G401.6 (cell line): ENCODE measurements at regions not wholly inside any gene's neighbourhood (a gene's known extent, or its start where the extent isn't known, plus 50 kb on each side); places are given as distances from the start of the nearest gene placed in this dataset.
"Not testable (repeated sequence)": the region's sequence is repeated elsewhere in the genome, so short reads cannot be mapped to it uniquely, and the experiment has no call there.

ENCODE experiments used
- FAIRE-seq: peaks from 2 replicates; lab custom pipeline; 2012; peaks lifted over from hg19 to GRCh38; lab: Jason Lieb, UNC

DNA sequence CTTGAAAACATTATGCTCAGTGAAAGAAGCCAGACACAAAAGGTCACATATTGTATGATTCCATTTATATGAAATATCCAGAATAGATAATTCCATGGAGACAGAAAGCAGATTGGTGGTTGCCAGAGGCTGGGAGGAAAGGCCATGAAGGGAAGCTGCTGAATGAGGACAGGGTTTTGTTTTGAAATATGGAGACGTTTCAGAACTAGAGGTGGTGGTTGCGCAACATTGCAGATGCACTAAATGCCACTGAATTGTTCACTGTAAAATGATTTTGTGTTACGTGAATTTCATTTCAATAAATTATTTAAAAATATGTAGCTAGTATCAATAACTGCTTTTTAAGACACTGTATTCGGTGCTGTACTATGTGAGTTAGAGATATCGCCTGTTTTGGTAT lies 101.7 kb upstream of the ZNF236 start:
- no peak for FAIRE-seq

DNA sequence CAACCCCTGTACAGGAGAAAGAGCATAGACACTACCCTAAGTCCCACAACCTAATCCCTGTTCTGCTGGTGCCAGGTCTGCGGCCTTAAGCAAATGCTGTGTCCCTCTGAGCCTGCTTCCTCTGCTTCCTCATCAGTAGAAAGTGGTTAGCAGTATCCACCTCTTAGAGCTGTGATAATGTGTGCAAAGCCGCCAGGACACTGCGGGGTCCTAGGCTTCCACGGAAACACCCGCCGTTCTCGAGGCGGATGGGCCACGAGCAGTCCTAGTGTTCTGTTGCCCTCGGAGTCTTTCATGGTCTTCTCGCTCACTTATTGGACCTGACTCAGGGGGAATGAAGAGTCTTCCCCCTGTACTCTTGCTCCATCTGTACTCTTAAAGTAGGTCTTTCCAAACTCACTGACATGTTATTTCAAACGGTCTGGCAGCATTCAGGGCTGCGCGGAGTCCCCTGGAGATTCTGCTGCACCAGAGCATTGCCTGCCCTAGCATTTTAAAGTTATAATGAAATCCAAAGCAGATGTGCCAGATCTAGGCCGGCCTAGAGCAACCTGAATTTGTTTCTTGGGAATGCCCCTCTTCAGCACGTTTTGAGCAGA lies 107.2 kb upstream of the ZNF236 start:
- no peak for FAIRE-seq

DNA sequence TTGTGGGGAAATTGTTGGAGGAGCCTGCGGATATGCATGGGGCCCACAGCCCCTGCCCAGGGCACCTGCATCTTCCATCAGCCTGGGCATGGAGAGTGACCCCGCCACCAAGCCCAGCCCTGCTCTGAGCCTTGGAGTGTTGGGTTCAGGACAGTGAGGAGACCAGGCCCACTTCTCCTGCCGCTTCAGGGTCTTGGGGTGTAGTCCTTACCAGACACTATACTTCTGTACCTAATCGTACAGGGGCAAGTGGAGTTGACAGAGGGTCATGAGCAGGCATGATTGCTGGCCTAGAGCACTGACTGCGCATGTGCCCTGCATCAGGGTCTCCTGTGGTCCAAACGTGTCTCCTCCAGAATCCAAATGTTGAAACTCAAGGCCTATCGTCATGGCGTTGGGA lies 108.9 kb upstream of the ZNF236 start:
- no peak for FAIRE-seq

DNA sequence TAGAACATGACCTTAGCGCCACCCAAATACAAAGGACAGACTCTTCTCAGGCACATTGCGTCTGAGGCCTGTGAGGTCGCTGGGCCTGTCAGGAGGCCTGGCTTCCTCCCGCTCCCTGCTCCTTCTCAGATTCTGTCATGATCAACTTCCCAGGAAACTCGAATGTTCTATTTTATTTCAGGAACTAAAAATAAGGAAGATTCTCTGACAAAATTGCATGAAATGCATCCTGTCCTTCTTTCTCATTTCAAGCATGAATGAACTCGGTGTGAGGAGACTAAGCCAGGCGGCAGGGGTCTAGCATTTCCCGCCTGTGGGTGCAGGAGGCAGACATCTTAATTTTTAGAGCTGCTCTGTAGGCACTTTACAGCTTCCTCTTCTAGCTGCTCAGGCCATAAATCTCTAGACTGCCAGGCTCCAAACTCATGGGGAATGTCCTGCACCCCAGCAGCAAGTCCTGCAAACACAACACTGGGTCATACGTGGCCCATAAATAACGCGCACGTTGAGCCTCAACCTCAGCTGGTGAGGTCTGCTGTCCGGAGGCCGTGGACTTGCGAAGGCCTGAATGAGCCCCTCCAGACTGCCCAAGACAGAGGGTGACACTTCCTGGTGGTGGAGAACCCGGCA lies 109.7 kb upstream of the ZNF236 start:
- no peak for FAIRE-seq

DNA sequence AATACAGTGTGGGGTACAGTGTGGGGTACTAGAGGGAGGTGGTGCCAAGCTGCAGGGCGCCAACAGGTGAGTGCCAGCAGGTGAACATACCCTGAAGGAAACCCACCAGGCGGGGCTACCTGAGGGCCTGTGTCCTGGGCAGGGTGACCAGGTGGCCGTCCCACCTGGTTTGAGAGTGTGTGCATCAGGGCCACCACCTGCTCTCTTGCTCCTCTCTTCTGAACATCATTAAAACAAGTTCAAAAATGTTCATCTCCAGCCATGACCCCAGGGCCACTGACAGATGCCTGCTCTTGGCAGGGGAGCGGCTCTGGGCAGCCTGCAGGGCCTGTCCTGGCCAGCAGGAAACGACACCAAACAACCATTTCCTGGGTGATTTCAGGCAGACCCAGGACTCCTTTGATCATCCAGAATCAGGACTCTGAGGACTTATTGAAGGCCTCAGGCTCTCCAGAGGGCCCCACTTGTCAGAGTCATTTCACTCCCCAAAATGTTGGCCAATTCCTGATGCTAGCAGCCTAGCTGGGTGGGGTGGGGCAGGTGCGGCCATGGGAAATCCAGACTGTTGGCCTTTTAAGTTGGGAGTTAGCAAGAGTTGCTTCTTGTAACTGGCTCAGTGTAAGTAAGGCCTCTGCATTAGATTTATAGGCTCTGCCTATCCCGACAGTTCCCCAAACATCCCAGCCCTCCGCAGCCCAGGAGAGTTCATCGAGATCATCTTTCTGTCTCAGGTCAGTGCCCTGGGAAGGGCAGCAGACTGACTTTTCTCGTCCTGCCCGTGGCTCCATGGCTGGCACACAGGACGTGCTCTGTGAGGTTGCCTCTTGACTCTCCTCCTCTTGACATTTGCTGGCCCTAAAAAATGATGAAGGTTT lies 111.5 kb upstream of the ZNF236 start:
- FAIRE-seq, result no peak

DNA sequence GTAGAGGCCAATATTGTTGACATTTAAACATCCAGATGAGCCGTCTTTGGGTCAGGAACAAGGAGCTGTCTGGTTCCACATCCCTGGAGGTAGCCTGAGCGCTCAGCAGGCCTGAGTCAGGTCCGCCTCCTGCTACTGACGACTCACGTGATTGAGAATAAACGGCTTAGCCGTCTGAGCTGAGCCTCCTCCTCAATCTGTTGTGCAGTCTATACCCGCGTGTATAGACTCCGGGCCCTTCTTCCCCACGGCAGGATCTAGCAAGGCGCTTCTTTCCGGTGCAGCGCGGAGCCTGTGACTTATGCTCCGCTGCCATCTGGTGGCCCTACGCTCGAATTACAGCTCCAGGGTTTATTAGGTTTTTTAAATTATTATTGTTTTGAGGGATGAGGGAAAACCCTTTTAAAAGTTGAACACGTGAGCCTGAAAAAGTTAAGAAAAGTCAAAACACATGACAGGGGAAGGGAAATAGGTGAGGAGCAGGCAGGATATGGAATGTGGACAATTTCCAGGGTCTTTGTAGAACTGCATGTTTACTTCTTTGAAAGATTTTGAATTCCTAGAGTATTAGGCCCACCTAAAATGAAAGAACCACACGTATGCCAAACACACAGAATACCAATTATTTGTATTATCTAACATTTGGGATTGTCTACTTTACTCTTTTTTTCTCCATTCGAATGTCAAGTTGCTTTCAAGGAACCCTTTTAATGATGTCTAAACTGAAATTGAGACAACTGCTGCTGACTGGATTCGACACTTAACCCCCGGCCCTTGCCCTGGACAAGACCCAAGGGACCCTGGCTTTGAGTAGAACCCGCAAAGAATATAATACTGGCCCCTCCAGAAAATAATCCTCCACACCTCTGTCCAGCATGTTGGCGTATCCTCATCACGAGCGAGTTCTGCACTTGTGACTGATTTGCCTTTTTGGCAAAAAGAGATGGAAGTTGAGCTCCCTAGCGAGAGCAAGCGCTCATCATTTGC lies 112.4 kb upstream of the ZNF236 start:
- FAIRE-seq, result peak; percentile 46

DNA sequence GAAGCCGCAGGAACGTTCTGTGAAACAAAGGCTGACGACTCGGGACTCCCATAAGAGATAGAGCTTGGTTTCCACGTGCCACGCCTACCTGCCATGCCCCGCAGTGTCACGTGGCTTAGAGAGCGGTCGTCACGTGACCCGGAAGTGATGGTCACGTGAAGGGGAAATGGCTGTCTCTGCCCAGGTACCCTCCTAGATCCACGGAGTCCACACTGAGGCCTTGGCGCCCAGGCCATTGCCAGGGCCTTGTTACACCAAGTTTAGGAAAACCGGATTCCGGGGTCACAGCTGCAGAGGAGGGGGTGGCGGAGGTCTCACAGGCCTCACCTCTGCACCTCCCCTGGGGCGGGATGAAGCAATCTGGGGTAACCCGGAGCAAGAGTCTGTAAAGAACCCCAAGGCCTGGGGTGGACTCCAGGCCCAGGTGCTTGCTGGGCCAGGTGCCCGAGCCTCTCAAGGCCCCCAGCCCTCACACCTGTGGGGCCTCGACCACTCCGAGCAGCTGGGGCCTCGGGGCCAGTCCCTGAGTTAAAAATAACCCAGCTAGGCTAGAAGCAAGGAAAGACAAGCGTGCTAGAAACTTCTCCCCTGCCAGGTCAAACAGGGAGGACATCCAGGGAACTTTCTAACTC lies 113.5 kb upstream of the ZNF236 start:
- FAIRE-seq, result no peak

DNA sequence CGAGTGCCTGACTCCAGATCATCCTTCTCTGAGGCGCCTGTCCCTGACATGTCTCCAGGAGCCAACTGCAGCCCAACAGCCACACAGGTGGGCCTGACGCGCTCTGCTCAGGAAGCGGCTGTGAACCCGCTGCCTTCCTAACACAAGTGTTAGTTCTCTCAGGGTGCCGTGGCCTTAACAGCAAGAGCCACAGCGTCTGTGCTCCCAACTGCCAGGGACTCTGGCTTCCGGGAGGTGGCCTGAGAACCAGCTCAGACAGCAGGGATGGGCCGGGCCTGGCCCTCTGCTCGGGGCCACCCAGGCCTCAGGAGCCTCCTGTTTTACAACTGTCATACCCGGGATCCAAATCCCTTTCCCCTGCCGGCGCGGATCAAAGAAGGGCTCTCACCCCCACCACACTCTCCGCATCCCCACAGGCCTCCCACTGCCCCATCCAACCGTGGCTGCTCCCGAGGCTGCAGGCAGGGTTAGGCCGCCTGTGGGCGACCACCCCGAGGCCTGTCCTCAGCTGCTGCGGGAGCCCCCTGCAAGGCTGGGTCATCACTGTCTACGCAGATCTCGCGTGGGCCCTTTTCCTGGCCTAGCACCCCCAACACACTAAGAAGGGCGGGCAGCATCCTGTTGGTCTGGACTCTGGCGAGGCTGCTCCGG lies 114.2 kb upstream of the ZNF236 start:
- FAIRE-seq, result no peak

DNA sequence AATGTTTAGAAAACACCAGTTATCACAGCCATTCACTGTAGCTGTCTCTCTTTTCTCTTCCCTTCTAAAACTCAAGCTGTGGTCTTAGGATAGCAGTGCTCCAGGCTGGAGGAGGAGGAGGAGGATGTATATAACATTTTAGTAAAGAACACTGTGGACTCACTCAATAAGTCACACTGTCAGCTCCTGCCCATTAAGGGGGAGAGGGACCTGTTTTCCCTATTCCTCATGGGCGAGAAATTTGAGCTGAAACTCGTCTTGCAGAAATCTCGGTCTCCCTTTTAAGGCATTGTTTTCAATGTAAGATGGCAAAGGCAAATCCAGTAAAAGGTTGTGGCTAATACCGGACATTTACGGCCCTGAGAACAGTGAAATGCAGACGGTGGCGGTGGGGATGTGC lies 114.8 kb upstream of the ZNF236 start:
- FAIRE-seq, result no peak

DNA sequence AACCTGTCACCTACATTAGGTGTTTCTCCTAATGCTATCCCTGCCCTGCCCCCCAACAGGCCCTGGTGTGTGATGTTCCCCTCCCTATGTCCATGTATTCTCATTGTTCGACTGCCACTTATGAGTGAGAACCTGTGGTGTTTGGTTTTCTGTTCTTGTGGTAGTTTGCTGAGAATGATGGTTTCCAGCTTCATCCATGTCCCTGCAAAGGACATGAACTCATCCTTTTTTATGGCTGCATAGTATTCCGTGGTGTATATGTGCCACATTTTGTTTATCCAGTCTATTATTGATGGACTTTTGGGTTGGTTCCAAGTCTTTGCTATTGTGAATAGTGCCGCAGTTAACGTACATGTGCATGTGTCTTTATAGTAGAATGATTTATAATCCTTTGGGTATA lies 117.8 kb upstream of the ZNF236 start:
- FAIRE-seq, result not testable (repeated sequence)

DNA sequence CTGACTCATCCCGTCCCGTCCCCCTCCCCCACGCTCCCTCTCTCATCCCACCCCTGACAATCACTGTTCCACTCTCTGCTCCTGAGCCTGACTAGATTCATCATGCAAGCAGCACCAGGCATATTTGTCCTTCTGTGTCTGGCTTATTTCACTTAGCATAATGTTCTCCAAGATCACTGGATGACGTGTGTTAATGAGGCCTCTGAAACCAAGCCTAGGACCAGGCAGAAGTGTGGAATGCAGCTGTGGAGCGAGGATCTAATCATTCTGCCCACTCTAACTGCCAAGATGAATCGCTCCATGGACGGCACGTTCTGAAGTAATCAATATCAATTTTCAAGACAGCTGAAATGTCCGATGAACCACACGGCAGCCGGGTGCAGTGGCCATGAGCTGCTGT lies 122.4 kb upstream of the ZNF236 start:
- no peak for FAIRE-seq

DNA sequence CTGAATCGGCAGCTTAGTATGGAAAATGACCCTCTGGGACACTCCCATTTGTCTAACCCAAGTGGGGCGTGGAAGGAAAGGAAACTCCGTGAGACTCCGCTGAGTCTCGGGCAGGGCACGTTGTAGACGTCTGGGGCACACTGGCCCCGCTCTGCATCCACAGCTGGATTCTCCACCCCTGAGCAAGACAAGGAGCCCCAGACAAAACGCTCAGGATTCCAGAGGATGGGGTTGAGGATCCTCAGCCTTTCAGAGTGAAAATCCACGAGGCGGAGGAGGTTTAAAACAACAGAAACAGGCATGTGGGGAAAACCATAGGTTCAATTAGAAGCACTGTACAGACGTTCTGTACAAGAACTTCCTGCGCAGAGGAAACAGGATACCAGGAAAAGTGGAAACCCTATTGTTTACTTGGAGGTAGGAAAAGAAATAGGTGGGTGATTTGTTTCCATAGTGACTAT lies 124.9 kb upstream of the ZNF236 start:
- no peak for FAIRE-seq

DNA sequence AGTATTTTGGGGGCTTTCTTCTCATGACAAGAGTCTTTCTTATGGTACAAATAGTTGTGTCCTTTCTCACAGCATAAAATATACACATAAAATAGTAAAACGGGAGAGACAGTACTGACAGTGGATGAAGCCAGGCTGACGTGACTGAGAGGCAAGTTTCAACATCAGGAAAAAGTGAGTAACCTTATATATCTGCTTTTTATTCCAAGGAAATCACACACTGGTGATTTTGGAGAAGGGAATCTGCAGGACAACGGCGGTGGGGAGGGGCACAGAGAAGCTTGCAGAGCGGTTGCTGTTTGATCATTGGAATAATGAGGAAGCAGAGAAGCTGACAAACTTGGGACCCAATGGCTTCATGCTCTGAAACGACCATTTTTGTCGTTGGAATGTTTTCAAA lies 130.6 kb upstream of the ZNF236 start:
- no peak for FAIRE-seq

DNA sequence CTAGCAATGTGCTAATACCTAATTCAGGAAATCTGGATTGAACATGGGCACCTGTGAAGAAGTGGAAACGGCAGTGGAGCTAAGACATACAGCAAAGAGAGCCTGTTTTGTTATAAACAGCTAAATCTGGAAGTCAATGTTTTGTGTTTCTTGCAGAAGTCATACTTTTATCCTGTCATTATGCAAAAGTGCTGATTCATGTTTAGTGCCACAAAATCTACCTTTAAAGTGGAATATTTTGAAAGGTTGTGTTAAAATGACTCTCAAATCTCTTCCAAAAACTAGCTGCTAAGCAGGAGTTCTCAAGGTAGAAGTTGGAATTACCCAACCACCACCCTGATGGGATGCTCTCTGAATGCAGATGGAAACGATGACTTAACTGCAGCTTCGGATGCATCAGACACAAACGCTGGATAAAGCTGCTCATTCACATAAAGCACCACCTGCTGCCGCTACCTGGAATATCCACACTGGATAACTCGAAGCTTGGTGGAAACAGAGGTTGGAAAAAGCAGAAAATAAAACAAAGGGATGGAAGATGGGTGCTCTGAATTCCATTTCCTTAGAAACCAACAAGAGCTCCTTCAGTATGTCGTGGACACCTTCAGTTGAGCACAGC lies 132.6 kb upstream of the ZNF236 start:
- no peak for FAIRE-seq

DNA sequence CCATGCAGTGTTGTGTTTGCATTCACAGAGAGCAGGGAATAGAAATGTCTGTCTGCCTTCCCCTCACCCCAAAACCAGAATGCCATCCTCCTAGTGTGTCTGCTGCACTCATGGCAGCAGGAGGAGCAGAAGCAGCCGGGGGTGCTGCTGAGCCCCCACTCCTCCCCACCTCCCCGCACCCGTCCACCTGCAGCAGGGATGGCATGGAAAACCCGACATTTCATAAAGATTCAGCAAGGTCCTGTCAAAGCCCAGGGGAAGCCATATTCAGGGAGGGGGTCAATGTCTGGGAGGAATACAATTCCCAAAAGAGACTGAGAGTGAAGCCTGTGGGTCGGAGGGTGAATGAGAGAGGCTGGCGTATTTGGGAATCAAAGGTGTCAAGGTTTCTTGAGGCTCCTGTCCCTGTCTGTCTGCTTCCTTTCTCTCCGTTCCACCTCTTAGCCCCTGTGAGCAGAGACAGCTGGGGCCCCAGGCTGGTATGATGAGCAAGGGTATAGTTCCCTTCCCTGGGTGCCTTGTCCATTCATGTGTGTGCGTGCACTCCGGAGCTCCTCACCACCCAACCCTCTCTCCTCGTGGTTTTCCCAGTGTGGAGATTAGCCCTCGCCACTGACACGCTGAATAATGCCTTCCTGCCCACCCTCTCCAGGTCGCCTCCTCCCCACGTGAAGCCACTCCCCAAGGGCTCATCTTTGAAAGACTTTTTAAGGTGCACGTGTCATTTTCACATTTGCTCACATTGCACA lies 133.5 kb upstream of the ZNF236 start:
- no peak for FAIRE-seq

DNA sequence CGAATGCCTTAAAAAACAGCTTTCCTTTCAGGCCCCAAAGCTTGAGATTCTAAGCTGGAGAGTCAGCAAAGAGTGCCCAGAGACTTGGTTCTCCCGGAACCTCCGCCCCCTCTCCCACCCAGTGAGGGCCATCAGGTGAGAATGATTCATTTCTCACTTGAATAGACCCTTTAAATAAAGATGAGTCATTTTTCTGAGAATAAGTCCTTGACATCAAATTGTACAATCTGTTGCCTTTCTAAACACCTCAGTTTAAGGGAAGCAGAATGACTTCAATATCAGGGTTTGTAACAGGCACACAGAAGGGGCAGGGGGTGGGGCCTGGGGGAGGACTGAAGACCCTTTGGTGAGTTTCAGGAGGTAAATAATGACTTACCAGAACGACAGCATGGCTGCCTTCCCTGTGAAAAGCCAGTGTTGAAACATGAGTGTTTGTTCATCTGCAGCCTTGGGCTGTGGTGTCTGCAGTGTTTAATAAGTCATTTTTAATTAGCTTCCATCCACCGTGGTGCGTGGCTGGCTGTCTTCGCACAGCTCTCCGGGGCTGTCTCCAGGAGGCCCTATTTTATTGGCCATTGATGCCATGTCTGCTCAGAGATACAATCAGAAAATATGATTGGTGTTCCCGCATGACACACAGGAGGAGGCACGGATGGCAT lies 134.9 kb upstream of the ZNF236 start:
- FAIRE-seq, result no peak

DNA sequence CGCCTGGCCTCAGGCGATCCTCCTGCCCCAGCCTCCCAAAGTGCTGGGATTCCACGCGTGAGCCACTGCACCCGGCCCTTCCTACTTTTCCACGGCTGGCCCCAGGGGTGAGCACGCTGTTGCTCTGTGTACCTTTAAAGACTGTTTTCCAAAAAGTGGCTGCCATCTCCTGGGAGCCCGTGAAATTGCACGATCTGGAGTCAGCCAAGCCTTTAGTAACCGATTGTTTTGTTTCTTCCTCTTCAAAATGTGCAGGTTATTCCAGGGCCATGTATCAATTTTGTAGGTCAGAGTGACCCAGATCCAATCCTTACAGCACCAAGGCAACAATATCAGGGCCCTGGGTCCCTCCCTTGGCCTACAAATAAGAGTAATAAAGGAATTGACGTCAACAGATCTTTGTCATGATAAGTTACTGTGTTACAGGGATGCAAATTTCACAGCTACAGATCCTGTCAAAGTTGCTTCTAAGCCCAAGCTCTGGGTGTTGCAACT lies 135.6 kb upstream of the ZNF236 start:
- no peak for FAIRE-seq

DNA sequence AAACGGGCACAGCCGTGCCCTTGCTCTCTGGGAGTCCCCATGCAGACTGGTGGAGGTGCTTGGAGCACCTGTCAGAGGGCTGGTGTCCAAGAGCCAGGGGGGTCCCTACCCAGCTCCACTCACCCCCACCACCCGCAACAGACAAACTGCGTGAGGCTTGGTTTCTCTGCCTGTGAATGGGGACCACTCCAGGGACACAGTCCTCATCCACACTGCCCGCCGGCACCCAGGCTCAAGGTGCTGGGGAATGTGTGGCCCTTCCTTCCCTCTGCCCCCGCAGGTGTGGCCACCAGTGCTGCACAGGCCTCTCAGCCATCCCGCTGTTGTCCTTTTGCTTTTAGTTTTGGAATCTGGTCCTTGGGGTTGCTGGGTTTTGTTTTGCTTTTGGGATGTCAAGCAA lies 136.5 kb upstream of the ZNF236 start:
- no peak for FAIRE-seq

DNA sequence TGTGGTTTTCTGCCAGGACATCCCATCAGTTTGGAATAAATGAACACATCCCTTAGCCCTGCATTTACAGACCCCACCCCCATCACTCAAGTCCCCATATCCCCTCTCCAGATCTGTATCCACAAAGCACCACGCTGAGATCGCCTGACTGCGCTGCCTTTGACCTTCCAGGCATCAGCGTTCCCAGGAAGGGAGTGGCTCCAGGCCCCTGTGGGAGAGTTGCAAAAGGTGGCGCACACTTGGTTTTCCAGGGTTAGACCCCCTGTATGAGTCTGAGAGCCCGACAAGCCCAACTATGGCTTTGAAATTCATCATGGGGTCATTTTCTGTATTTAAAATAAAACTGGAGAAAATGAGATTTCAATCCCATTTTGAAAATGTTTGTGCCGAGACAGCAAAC lies 137.0 kb upstream of the ZNF236 start:
- no peak for FAIRE-seq
